HG02763 (cell line): ENCODE measurements at regions not wholly inside any gene's neighbourhood (a gene's known extent, or its start where the extent isn't known, plus 50 kb on each side); places are given as distances from the start of the nearest gene placed in this dataset.

Experiments used
- ATAC-seq: cut with Tn5 transposase; IDR thresholded peaks from one replicate; pipeline ENCODE4 v1.9.1; 2021; ENCODE audit warnings: mild to moderate bottlenecking, moderate library complexity; ENCODE audit not compliant: unreplicated experiment

GRCh38 chr1:218135371-218135770, 149.7 kb upstream of the RRP15 start:
- ATAC-seq = no peak

GRCh38 chr1:218139761-218140160, 145.3 kb upstream of the RRP15 start:
- ATAC-seq = no peak

GRCh38 chr1:218156595-218156994, 128.5 kb upstream of the RRP15 start:
- ATAC-seq = no peak

GRCh38 chr1:218163371-218163770, 121.7 kb upstream of the RRP15 start:
- ATAC-seq = no peak

- ATAC-seq = peak; percentile 46
Observed at GRCh38 chr1:218164111-218164929, 120.8 kb upstream of the RRP15 start.

- peak; percentile 47 for ATAC-seq
Observed at GRCh38 chr1:218164930-218165700, 120.0 kb upstream of the RRP15 start.

GRCh38 chr1:218165701-218166114, 119.4 kb upstream of the RRP15 start:
- no peak for ATAC-seq

- no peak for ATAC-seq
Observed at GRCh38 chr1:218166268-218166945, 118.7 kb upstream of the RRP15 start.

GRCh38 chr1:218171302-218171893, 113.7 kb upstream of the RRP15 start:
- ATAC-seq = no peak

GRCh38 chr1:218182455-218182854, 102.6 kb upstream of the RRP15 start:
- ATAC-seq = no peak

GRCh38 chr1:218200979-218201378, 84.1 kb upstream of the RRP15 start:
- ATAC-seq = no peak

GRCh38 chr1:218201601-218202000, 83.5 kb upstream of the RRP15 start:
- no peak for ATAC-seq

- ATAC-seq = no peak
Observed at GRCh38 chr1:218205721-218206120, 79.4 kb upstream of the RRP15 start.

GRCh38 chr1:218207194-218207593, 77.9 kb upstream of the RRP15 start:
- no peak for ATAC-seq

- no peak for ATAC-seq
Observed at GRCh38 chr1:218209351-218209861, 75.7 kb upstream of the RRP15 start.

- no peak for ATAC-seq
Observed at GRCh38 chr1:218211241-218211640, 73.9 kb upstream of the RRP15 start.

- no peak for ATAC-seq
Observed at GRCh38 chr1:218217040-218217439, 68.1 kb upstream of the RRP15 start.

GRCh38 chr1:218219460-218219859, 65.6 kb upstream of the RRP15 start:
- ATAC-seq = no peak

- no peak for ATAC-seq
Observed at GRCh38 chr1:218224101-218224500, 61.0 kb upstream of the RRP15 start.

GRCh38 chr1:218226005-218226404, 59.1 kb upstream of the RRP15 start:
- no peak for ATAC-seq
